WTC11 (cell line): ENCODE measurements at regions not wholly inside any gene's neighbourhood (a gene's known extent, or its start where the extent isn't known, plus 50 kb on each side); places are given as distances from the start of the nearest gene placed in this dataset.

ENCODE experiments used
- ATAC-seq: fragments of 200-7000 bp; cut with Tn5 transposase; 2 replicates; pipeline ENCODE4 v1.10.0; 2021; ENCODE audit warnings: mild to moderate bottlenecking, moderate library complexity
- CTCF ChIA-PET: fragments of 300-600 bp; sonication (Branson Sonifier 250); formaldehyde crosslinking; loops from one replicate; lab custom pipeline; 2021; ENCODE audit warnings: antibody characterized with exemption; lab: Charles Lee
- POLR2A ChIA-PET: fragments of 350-600 bp; sonication (Branson Sonifier 250); formaldehyde crosslinking; loops from one replicate; lab custom pipeline; 2021; ENCODE audit warnings: antibody characterized with exemption; lab: Charles Lee
- DNase-seq: peaks from one replicate; pipeline ENCODE4 v3.0.0; 2021; ENCODE audit warnings: low spot score
- H3K27ac Mint-ChIP-seq: 2 replicates; pipeline ENCODE4 v1.8.0; 2021; ENCODE audit warnings: mixed read lengths
- H3K27me3 Mint-ChIP-seq: 2 replicates; pipeline ENCODE4 v1.8.0; 2021; ENCODE audit warnings: low read depth, mild to moderate bottlenecking, moderate library complexity, mixed read lengths
- H3K36me3 Mint-ChIP-seq: 2 replicates; pipeline ENCODE4 v1.8.0; 2021; ENCODE audit warnings: mixed read lengths
- H3K4me1 Mint-ChIP-seq: 2 replicates; pipeline ENCODE4 v1.8.0; 2022; ENCODE audit warnings: mixed read lengths
- H3K4me3 Mint-ChIP-seq: 2 replicates; pipeline ENCODE4 v1.8.0; 2021; ENCODE audit warnings: mild to moderate bottlenecking, moderate library complexity, mixed read lengths
- H3K9me3 Mint-ChIP-seq: 2 replicates; pipeline ENCODE4 v1.8.0; 2021; ENCODE audit warnings: mixed read lengths
- CBFB ChIP-seq: sonication (generic); formaldehyde crosslinking; IDR thresholded peaks from 2 replicates; pipeline ENCODE4 v1.8.1; 2022; ENCODE audit warnings: mild to moderate bottlenecking, low read depth, missing genetic modification reagents
- CREB1 ChIP-seq: sonication (generic); formaldehyde crosslinking; IDR thresholded peaks from 2 replicates; pipeline ENCODE4 v1.8.0; 2023; ENCODE audit warnings: mild to moderate bottlenecking, missing genetic modification reagents
- CREM ChIP-seq: sonication (generic); formaldehyde crosslinking; IDR thresholded peaks from 2 replicates; pipeline ENCODE4 v1.8.1; 2022; ENCODE audit warnings: mild to moderate bottlenecking, missing genetic modification reagents, moderate library complexity
- FOXP4 ChIP-seq: sonication (generic); formaldehyde crosslinking; IDR thresholded peaks from 2 replicates; pipeline ENCODE4 v1.8.0; 2022; ENCODE audit warnings: mild to moderate bottlenecking, missing genetic modification reagents
- MYBL2 ChIP-seq: sonication (generic); formaldehyde crosslinking; IDR thresholded peaks from 2 replicates; pipeline ENCODE4 v1.8.1; 2023; ENCODE audit warnings: mild to moderate bottlenecking, moderate library complexity, missing genetic modification reagents
- RELA ChIP-seq: sonication (generic); formaldehyde crosslinking; IDR thresholded peaks from 2 replicates; pipeline ENCODE4 v1.8.1; 2022; ENCODE audit warnings: missing genetic modification reagents, mild to moderate bottlenecking, borderline replicate concordance
- TEAD1 ChIP-seq: sonication (generic); formaldehyde crosslinking; IDR thresholded peaks from 2 replicates; pipeline ENCODE4 v1.8.0; 2022; ENCODE audit warnings: mild to moderate bottlenecking, missing genetic modification reagents
- ZBTB43 ChIP-seq: sonication (generic); formaldehyde crosslinking; IDR thresholded peaks from 2 replicates; pipeline ENCODE4 v1.8.1; 2023; ENCODE audit warnings: mild to moderate bottlenecking, missing genetic modification reagents
- ZMAT4 ChIP-seq: fragments of 250-450 bp; sonication (Bioruptor Pico); IDR thresholded peaks from 2 replicates; pipeline ENCODE4 v1.9.0; 2021; ENCODE audit warnings: mild to moderate bottlenecking
- ZNF138 ChIP-seq: sonication (generic); formaldehyde crosslinking; conservative IDR thresholded peaks from 2 replicates; pipeline ENCODE4 v1.8.1; 2022; ENCODE audit warnings: mild to moderate bottlenecking, moderate library complexity, missing genetic modification reagents
- ZNF423 ChIP-seq: fragments of 250-450 bp; sonication (Bioruptor Pico); IDR thresholded peaks from 2 replicates; pipeline ENCODE4 v2.1.2; 2022; ENCODE audit warnings: mild to moderate bottlenecking, moderate library complexity
- TF ChIP-seq, protein P1 (sequence below): fragments of 250-450 bp; sonication (Bioruptor Pico); IDR thresholded peaks from 2 replicates; pipeline ENCODE4 v2.1.2; 2022; ENCODE audit warnings: mild to moderate bottlenecking, moderate library complexity
- TF ChIP-seq, protein P2 (sequence below): sonication (generic); formaldehyde crosslinking; IDR thresholded peaks from 2 replicates; pipeline ENCODE4 v1.8.0; 2022; ENCODE audit warnings: missing genetic modification reagents
- TF ChIP-seq, protein P3 (sequence below): sonication (generic); formaldehyde crosslinking; IDR thresholded peaks from 2 replicates; pipeline ENCODE4 v1.8.1; 2023; ENCODE audit warnings: mild to moderate bottlenecking, missing genetic modification reagents, borderline replicate concordance
- TF ChIP-seq, protein P4 (sequence below): sonication (generic); formaldehyde crosslinking; IDR thresholded peaks from 2 replicates; pipeline ENCODE4 v1.8.1; 2023; ENCODE audit warnings: mild to moderate bottlenecking, missing genetic modification reagents
- TF ChIP-seq, protein P5 (sequence below): sonication (generic); formaldehyde crosslinking; IDR thresholded peaks from 2 replicates; pipeline ENCODE4 v1.8.1; 2022; ENCODE audit warnings: low read depth, missing genetic modification reagents, borderline replicate concordance

DNA sequence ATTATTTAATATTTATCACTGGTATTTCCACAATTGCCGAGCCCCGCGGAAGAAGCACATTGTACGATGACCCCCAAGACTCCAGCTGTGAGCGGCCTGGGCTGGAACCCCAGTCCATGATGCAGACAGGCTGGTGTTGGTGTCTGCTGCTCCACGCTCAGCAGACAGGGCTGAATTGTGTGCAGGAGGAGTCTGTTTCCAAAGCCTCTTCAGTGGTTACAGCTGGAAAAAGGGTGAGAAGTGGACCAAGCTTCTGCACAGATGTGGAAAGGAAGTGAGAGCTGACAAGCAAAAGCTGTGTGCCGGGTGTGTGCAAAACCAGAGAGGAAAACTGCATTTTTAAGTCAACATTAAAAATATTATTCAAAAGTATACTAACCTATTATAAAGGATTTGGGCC is 500.4 kb downstream of the GALR1 start (continued):
- TF ChIP-seq, protein P1, sequence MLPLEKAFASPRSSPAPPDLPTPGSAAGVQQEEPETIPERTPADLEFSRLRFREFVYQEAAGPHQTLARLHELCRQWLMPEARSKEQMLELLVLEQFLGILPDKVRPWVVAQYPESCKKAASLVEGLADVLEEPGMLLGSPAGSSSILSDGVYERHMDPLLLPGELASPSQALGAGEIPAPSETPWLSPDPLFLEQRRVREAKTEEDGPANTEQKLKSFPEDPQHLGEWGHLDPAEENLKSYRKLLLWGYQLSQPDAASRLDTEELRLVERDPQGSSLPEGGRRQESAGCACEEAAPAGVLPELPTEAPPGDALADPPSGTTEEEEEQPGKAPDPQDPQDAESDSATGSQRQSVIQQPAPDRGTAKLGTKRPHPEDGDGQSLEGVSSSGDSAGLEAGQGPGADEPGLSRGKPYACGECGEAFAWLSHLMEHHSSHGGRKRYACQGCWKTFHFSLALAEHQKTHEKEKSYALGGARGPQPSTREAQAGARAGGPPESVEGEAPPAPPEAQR (CRISPR knock-in tag), result no peak
- TF ChIP-seq CBFB (CRISPR knock-in tag), result no peak

DNA sequence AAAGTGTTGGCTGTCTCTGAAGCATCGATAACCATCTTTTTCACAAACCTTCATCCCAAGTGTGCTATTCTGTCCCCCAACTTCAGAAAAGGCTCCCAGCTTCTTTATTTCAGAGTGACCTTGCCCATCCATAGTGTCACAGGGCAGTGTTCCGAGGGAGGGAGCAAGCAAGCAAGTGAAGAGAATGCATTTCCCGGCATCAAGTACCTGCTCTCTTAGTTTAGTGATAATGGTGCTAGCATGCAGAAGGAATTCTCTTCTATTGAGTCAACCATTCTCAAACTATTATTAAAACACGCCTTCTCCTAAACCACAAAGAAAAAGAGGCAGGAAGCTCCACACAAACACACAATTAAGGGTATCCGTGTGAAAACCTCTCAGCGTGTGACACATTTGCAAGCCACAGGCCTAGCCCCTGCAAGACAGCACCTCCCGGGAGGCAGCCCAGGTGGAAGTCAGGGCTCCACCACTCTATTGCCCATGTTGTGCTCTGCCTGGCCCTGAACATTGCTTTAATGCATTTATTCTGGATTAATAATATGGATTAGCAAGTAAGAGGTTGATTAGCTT is 504.9 kb downstream of the GALR1 start:
- no peaks in the 10 kb centered on the region for H3K36me3 Mint-ChIP-seq
- ATAC-seq (peak; percentile 93), DNase-seq (no peak)
- H3K4me3 Mint-ChIP-seq, result 0 out of 2 replicates have a peak overlapping the region, but pooled peaks have one; percentile 6
- H3K27ac Mint-ChIP-seq, result 0 out of 2 replicates have a peak overlapping the region, but pooled peaks have one; percentile 28
- peaks cover 21% of the 10 kb centered on the region for H3K27me3 Mint-ChIP-seq
- H3K9me3 Mint-ChIP-seq, result peaks cover 10% of the 10 kb centered on the region
- peaks cover 35% of the 10 kb centered on the region for H3K4me1 Mint-ChIP-seq
- POLR2A ChIA-PET, result no interaction called here
- CTCF ChIA-PET, result interaction anchor here (0.8 to 1.2 kb wide), 2 partner anchors 9 to 146 kb away, joined by 3 to 4 read pairs; no protein-coding TSS in a partner anchor
- TF ChIP-seq FOXP4, result no peak
- TF ChIP-seq, protein P2, sequence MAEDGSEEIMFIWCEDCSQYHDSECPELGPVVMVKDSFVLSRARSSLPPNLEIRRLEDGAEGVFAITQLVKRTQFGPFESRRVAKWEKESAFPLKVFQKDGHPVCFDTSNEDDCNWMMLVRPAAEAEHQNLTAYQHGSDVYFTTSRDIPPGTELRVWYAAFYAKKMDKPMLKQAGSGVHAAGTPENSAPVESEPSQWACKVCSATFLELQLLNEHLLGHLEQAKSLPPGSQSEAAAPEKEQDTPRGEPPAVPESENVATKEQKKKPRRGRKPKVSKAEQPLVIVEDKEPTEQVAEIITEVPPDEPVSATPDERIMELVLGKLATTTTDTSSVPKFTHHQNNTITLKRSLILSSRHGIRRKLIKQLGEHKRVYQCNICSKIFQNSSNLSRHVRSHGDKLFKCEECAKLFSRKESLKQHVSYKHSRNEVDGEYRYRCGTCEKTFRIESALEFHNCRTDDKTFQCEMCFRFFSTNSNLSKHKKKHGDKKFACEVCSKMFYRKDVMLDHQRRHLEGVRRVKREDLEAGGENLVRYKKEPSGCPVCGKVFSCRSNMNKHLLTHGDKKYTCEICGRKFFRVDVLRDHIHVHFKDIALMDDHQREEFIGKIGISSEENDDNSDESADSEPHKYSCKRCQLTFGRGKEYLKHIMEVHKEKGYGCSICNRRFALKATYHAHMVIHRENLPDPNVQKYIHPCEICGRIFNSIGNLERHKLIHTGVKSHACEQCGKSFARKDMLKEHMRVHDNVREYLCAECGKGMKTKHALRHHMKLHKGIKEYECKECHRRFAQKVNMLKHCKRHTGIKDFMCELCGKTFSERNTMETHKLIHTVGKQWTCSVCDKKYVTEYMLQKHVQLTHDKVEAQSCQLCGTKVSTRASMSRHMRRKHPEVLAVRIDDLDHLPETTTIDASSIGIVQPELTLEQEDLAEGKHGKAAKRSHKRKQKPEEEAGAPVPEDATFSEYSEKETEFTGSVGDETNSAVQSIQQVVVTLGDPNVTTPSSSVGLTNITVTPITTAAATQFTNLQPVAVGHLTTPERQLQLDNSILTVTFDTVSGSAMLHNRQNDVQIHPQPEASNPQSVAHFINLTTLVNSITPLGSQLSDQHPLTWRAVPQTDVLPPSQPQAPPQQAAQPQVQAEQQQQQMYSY (CRISPR knock-in tag), result no peak
- no peak for TF ChIP-seq CREM
- TF ChIP-seq, protein P3, sequence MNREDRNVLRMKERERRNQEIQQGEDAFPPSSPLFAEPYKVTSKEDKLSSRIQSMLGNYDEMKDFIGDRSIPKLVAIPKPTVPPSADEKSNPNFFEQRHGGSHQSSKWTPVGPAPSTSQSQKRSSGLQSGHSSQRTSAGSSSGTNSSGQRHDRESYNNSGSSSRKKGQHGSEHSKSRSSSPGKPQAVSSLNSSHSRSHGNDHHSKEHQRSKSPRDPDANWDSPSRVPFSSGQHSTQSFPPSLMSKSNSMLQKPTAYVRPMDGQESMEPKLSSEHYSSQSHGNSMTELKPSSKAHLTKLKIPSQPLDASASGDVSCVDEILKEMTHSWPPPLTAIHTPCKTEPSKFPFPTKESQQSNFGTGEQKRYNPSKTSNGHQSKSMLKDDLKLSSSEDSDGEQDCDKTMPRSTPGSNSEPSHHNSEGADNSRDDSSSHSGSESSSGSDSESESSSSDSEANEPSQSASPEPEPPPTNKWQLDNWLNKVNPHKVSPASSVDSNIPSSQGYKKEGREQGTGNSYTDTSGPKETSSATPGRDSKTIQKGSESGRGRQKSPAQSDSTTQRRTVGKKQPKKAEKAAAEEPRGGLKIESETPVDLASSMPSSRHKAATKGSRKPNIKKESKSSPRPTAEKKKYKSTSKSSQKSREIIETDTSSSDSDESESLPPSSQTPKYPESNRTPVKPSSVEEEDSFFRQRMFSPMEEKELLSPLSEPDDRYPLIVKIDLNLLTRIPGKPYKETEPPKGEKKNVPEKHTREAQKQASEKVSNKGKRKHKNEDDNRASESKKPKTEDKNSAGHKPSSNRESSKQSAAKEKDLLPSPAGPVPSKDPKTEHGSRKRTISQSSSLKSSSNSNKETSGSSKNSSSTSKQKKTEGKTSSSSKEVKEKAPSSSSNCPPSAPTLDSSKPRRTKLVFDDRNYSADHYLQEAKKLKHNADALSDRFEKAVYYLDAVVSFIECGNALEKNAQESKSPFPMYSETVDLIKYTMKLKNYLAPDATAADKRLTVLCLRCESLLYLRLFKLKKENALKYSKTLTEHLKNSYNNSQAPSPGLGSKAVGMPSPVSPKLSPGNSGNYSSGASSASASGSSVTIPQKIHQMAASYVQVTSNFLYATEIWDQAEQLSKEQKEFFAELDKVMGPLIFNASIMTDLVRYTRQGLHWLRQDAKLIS, result no peak
- peak; percentile 55; the same call in 1 of the 2 replicates for TF ChIP-seq TEAD1 (CRISPR knock-in tag)
- TF ChIP-seq, protein P4, sequence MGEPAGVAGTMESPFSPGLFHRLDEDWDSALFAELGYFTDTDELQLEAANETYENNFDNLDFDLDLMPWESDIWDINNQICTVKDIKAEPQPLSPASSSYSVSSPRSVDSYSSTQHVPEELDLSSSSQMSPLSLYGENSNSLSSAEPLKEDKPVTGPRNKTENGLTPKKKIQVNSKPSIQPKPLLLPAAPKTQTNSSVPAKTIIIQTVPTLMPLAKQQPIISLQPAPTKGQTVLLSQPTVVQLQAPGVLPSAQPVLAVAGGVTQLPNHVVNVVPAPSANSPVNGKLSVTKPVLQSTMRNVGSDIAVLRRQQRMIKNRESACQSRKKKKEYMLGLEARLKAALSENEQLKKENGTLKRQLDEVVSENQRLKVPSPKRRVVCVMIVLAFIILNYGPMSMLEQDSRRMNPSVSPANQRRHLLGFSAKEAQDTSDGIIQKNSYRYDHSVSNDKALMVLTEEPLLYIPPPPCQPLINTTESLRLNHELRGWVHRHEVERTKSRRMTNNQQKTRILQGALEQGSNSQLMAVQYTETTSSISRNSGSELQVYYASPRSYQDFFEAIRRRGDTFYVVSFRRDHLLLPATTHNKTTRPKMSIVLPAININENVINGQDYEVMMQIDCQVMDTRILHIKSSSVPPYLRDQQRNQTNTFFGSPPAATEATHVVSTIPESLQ (CRISPR knock-in tag), result no peak
- TF ChIP-seq MYBL2, result no peak
- 0 out of 2 replicates have a peak, but pooled peaks have one; percentile 63 for TF ChIP-seq ZBTB43
- TF ChIP-seq RELA, result no peak
- TF ChIP-seq, protein P1 (CRISPR knock-in tag), result no peak
- no peak for TF ChIP-seq CREB1 (CRISPR knock-in tag)
- TF ChIP-seq, protein P5, sequence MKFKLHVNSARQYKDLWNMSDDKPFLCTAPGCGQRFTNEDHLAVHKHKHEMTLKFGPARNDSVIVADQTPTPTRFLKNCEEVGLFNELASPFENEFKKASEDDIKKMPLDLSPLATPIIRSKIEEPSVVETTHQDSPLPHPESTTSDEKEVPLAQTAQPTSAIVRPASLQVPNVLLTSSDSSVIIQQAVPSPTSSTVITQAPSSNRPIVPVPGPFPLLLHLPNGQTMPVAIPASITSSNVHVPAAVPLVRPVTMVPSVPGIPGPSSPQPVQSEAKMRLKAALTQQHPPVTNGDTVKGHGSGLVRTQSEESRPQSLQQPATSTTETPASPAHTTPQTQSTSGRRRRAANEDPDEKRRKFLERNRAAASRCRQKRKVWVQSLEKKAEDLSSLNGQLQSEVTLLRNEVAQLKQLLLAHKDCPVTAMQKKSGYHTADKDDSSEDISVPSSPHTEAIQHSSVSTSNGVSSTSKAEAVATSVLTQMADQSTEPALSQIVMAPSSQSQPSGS (CRISPR knock-in tag), result no peak
- peak; percentile 75 for TF ChIP-seq ZNF423
- no peak for TF ChIP-seq ZNF138
- TF ChIP-seq ZMAT4, result no peak
